Erythroblast (primary cell): ENCODE measurements at regions not wholly inside any gene's neighbourhood (a gene's known extent, or its start where the extent isn't known, plus 50 kb on each side); places are given as distances from the start of the nearest gene placed in this dataset.

ENCODE experiments used
- GATA1 ChIP-seq: IDR thresholded peaks from 2 replicates; pipeline ENCODE4 v1.6.1; 2011; ENCODE audit warnings: low read depth, mild to moderate bottlenecking, control low read depth, low read length, moderate library complexity
- POLR2A ChIP-seq: IDR thresholded peaks from 2 replicates; pipeline ENCODE4 v1.6.1; 2011; ENCODE audit warnings: mild to moderate bottlenecking, low read length

GRCh38 chr4:176856421-176856820 is 63.7 kb upstream of the VEGFC start:
- TF ChIP-seq POLR2A: no peak
- no peak for TF ChIP-seq GATA1
